C4-2B (cell line): ENCODE measurements at regions not wholly inside any gene's neighbourhood (a gene's known extent, or its start where the extent isn't known, plus 50 kb on each side); places are given as distances from the start of the nearest gene placed in this dataset.

Source experiments
- ZFX ChIP-seq: fragments of 450-650 bp; IDR thresholded peaks from 2 replicates; pipeline ENCODE4 v1.6.1; 2017
- TF ChIP-seq, protein P1 (sequence below): fragments of 450-650 bp; conservative IDR thresholded peaks from 2 replicates; pipeline ENCODE4 v1.5.1; 2017; ENCODE audit warnings: mild to moderate bottlenecking

DNA sequence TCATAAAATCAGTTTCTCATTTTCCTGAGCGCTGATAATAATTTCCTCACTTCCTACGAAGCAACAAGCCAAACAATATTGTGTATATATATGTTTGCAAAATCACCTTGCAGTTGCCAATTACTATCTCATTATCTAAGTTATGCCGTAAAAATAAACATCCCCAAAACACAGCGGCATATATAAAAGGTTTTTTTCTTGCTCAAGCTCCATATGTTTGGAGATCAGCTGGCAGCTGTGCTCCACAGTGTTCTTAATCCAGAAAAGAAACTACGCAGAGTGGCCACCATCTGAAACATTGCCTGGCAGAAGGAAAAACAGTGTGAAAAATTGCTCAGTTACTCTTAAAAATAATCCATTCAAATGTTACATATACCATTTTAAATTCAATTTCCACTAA is 951.4 kb downstream of the PLOD2 start:
- TF ChIP-seq, protein P1, sequence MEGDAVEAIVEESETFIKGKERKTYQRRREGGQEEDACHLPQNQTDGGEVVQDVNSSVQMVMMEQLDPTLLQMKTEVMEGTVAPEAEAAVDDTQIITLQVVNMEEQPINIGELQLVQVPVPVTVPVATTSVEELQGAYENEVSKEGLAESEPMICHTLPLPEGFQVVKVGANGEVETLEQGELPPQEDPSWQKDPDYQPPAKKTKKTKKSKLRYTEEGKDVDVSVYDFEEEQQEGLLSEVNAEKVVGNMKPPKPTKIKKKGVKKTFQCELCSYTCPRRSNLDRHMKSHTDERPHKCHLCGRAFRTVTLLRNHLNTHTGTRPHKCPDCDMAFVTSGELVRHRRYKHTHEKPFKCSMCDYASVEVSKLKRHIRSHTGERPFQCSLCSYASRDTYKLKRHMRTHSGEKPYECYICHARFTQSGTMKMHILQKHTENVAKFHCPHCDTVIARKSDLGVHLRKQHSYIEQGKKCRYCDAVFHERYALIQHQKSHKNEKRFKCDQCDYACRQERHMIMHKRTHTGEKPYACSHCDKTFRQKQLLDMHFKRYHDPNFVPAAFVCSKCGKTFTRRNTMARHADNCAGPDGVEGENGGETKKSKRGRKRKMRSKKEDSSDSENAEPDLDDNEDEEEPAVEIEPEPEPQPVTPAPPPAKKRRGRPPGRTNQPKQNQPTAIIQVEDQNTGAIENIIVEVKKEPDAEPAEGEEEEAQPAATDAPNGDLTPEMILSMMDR, result no peak
- no peak for TF ChIP-seq ZFX
